G401.6 (cell line): ENCODE measurements at regions not wholly inside any gene's neighbourhood (a gene's known extent, or its start where the extent isn't known, plus 50 kb on each side); places are given as distances from the start of the nearest gene placed in this dataset.
A peak's percentile ranks its signal among the peaks of the same experiment; 100 is the strongest.

Source experiments
- FAIRE-seq: peaks from 2 replicates; lab custom pipeline; 2012; peaks lifted over from hg19 to GRCh38; lab: Jason Lieb, UNC

GRCh38 chr2:217521820-217522219 lies 481.0 kb downstream of the TNS1 start:
- FAIRE-seq = no peak

DNA sequence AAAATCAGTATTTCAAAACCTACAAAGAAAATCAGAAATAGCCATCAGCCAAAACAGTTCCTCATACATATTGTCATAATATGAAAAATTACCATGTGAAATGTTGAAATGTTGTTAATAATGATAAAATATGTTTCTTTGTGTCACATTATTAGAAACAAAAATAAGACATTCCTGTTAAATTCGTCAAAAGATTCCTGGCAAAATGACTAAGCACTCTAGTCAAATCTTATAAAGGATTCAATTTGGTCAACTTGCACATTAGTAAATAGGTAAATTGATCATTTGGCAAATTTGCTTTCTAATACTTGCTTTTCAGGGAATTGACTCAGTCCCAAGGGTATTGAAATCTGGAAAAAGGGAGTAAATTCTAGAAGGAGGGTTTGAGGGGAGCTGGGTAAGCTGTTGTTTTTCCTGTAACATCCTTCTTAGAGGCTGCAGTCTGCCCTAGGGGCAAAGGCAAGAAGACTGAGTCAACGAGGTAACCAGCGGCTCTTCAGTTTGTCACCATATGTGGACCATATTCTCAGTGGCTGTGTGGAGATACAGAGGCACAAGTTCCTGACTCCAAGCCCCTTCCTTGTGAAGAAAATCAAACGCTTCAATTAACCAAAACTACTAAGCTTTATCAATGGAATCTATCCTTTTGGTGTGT lies 482.3 kb downstream of the TNS1 start:
- no peak for FAIRE-seq

DNA sequence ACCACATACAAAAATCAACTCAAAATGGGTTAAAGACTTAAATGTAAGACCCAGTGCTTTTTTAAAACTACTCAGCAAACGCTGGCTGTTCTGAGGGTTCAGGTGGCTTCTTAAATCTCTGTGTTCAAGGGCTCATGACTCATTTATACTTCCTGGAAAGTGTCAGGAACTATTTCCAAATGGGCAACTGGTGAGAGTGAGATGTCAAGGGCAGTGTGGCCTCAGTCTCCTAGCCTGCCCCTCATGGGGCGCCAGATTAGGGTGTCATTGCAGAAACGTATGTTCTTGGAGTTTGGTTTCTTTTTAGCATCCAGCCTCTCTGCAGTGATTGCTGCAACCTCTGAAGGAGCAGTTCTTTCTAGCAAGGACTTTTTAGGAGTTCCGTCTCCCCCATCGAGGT lies 485.4 kb downstream of the TNS1 start:
- FAIRE-seq = no peak

GRCh38 chr2:217515615-217516309 lies 487.0 kb downstream of the TNS1 start:
- FAIRE-seq = no peak

GRCh38 chr2:217513258-217513657 lies 489.5 kb downstream of the TNS1 start:
- FAIRE-seq = no peak

GRCh38 chr2:217512728-217513127 lies 490.1 kb downstream of the TNS1 start:
- no peak for FAIRE-seq

GRCh38 chr2:217512259-217512658 lies 490.5 kb downstream of the TNS1 start:
- FAIRE-seq = no peak

GRCh38 chr2:217511850-217512249 lies 490.9 kb downstream of the TNS1 start:
- FAIRE-seq = no peak

DNA sequence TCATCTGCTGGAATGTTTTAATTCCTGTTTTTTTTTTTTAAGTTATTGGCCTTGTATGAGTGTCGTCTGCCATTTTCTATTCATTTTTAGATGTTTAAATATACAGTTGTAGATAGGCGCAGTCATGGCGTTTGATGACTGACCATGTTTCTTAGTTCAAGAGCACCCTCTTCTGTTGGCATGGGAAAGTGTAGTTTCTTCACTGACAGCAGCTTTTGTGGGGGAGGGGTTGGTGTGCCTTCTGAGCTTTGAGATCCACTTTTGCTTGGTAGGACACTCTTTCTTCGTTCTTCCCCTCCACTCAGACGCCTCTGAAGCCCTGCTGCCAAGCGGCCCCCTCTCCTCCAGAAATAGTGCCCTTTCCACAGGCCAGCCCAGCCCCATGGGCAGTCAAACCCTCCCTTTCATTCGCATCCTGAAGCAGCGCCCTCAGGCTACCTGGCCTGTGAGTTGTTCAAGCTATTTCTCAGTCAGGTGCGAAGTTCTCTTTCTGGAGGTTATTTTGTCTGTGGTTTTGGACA lies 492.0 kb downstream of the TNS1 start:
- peak; percentile 6 for FAIRE-seq

DNA sequence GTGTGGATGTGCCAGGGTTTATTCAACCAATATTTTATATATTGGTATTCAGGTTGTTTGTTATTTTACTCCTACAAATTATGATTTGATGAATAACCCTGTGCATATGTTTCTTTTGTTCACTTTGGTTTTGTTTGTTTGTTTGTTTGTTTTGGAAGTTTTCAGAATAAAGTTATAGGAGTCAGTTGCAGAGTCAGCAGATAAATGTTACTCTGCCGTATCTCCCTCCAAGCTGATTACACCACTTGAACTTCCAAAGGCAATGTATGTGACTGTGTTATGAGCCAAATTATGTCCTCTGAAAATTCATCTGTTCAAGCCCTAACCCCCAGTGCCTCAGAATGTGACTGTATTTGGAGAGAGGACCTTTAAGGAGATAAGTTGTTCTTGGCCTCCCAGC lies 497.5 kb downstream of the TNS1 start:
- FAIRE-seq = no peak

DNA sequence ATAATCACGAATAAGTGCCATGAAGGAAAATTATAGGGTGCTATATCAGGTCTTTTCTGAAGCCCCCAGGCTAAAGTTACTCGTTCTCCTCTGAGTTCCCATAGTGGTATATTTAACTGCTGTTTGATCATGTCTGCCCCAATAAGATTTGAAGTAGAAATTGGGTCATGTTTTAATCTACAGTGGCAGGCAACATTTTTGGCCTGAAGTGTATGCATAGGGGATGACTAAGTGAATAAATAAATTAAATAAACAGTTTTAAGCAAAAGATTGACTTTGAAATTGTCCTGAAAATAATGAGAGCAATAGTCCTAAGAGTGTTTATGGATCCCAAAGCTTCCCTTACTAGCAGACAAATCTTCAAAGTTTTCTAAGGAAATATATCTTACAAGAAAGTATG lies 500.9 kb downstream of the TNS1 start:
- no peak for FAIRE-seq

- no peak for FAIRE-seq
Observed at GRCh38 chr2:217497843-217498377, 504.9 kb downstream of the TNS1 start.

- no peak for FAIRE-seq
Observed at GRCh38 chr2:217494557-217494956, 508.2 kb downstream of the TNS1 start.

DNA sequence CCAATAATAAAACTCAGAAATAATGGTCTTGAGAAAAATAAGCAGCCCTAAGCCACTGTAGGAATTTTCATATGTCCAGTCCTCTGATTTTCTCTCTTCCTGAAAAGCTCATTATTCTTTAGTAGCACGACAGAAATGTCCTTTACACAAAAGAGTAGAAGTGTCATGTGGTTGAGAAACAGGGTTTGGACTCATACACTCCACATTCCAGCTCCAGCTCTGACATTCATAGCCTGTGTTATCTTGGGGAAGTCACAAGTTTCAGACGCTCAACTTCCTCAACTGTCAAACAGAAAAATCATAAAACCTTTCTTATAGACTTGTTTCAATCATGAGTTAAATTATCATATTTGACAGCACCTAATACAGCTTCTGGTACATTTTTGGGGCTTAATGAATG lies 511.5 kb downstream of the TNS1 start:
- no peak for FAIRE-seq

GRCh38 chr2:217489145-217489960 lies 513.4 kb downstream of the TNS1 start:
- FAIRE-seq = no peak

DNA sequence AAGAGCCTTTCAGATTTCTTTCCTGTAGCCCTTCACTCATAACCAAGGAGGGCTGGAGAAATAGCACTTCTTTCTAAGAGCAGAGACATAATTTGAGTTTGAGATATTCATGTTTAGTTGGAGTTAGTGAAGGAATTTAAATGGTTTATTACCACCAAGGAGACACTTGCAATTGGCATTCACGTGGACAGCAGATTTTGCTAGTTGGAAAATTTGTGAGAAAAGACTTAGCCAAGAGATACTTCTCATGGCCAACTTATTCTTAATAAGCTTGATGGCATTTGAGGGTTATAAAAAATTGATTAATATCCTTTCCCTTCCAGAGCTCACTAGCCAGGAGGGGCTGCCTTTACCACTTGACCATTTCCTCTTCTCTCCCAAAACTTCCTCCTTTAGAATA lies 518.7 kb downstream of the TNS1 start:
- FAIRE-seq = no peak

DNA sequence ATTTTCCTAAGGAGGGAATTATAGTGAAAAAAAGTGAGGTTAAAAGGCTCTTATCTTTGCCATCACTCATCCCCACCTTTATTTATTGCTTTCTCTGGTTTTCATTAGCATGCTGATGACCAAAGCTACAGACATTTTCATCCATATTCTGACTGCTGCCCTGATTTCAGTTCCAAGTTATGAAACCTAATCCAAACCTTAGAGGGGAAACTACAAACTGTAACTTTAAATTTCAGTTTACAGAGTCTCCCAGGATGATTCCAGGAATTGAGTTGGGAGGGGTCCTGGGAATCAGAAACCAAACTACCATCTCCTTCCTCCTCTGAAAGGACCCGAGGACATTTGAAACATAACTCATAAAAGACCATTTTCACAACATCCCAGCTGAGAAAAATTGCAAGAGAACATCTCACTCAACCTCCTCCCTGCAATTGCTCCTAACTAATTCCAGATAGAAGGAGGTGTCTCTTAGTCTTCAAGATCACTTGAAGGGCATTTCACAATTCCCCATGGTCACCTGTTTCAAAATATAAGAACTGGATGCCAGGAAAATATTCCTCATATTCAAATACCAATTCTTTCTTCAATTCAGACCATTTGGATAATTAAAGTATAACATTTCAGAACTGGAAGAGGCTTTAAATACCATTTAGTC lies 520.6 kb downstream of the TNS1 start:
- no peak for FAIRE-seq

DNA sequence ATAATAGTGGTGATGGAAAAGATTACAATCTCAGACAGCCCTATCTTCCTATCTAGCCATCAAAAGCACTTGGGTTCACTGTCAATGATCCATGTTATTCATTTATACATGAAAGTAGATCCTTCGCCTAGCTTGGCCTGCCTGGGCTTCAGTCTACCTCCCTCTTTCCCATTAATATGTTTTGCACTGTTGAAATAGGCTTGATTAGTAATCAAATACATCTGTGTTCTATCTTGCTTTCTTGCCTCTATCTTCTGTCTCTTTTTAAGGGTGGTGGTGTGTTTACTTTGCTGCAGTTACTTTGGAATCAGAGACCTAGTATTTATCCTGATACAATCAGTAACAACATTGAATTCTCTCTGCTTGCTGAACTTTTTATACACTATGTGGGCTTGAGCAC lies 521.2 kb downstream of the TNS1 start:
- FAIRE-seq = no peak

DNA sequence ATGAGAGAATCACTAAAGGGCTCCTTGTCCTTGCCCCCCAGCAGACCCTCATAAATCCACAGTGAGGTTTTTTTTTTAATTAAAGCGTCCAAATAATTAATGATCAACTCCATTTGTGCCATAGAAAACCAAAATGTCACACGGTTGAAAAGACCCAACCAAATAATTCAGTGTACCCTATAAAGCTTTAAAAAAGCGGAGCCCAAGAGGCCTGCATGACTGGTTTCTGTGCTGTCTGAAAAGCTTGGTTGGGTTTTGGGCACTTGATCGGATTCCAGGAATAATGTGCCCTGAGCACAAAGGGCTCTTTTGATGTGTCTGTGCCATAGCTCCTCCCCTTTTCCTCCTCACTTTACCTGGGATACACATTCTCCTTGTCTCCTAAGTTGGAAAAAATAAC lies 523.2 kb downstream of the TNS1 start:
- FAIRE-seq = no peak

DNA sequence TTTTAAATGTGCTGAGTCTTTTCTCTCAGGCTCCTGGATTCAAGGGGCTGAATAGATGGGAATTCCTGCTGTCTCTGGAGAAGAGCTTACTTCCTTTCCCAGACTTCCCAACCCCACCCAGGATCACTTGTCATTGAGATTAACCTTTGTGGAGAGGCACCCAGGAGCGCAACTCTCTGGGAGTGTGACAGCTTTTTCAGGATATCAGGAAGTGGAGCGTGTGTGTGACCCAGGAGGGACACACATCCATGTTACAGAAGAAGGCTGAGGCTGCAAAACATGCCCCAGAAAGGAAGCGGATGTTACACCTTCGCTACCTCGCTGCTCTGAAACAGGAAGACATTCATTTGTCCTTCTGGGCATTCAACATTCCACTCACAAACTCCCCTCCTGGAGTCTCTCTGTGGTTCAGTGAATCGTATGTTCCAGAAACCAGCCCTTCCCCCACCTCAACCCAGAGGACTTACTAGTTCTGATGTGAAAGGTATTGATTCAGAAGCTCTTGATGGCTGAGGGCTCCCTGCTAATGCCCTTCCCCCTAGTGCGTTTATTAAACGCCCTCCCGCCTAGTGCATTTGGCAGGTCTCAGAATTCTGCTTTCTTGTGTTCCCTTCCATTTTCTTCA lies 523.9 kb downstream of the TNS1 start:
- no peak for FAIRE-seq

DNA sequence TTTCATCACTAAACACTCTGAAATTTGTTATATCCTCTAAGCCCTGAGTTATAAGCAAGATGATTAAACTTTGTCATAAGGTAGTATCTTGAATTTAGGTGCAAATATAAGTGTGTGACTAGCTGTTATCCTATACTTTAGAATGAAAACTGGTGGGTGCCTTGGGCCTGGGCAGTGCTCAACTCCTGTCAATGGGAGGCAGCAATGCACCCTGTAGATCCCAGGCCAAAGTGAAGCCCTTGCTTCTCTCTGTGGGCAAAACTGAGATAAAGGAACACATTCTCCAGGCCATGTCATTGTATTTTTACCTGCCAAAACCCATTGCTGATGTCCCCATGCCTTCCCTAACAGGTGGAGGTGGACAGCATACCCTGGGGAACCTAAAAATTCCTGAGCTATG lies 525.2 kb downstream of the TNS1 start:
- FAIRE-seq = no peak

DNA sequence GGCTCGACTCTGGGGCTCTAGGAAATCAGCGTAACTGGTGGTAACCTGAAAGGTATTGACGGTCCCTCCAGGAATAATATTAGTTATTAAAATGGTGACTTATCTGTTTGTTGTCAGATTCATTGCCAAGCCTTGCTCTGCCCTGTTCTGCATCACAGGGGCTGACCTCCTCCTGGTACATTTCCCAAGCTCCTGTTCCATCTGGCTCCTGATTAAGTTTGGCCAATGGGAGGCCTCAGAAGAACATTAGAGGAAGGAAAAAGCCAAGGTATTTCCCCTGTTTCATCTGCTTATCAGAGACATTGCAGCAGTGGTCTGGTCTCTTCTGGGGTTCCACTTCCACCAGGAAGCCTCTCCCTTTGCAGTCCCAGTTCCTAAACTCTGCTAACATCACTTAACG lies 527.0 kb downstream of the TNS1 start:
- FAIRE-seq = no peak
